SK-N-SH treated with all-trans-retinoic acid at 6 μM for 48 hours (cell line): ENCODE measurements at regions not wholly inside any gene's neighbourhood (a gene's known extent, or its start where the extent isn't known, plus 50 kb on each side); places are given as distances from the start of the nearest gene placed in this dataset.

Experiments used
- ATAC-seq: fragments of 200-7000 bp; cut with Tn5 transposase; 3 replicates; pipeline ENCODE4 v1.9.1; 2020; ENCODE audit warnings: mild to moderate bottlenecking, moderate library complexity
- ARNTL ChIP-seq: fragments of 450-650 bp; formaldehyde crosslinking; IDR thresholded peaks from 2 replicates; pipeline ENCODE4 v1.5.0; 2020; ENCODE audit warnings: low read depth, mild to moderate bottlenecking, moderate library complexity, borderline replicate concordance
- BACH2 ChIP-seq: fragments of 250-450 bp; sonication (Bioruptor Pico); IDR thresholded peaks from 2 replicates; pipeline ENCODE4 v1.9.0; 2021; ENCODE audit warnings: mild to moderate bottlenecking, borderline replicate concordance
- CREB5 ChIP-seq: fragments of 250-450 bp; sonication (Bioruptor Pico); IDR thresholded peaks from 2 replicates; pipeline ENCODE4 v1.5.1; 2020; ENCODE audit warnings: low read depth, mild to moderate bottlenecking, moderate library complexity
- CSDC2 ChIP-seq: fragments of 250-450 bp; sonication (Bioruptor Pico); IDR thresholded peaks from 2 replicates; pipeline ENCODE4 v1.5.0; 2020; ENCODE audit warnings: mild to moderate bottlenecking, moderate library complexity
- GLIS3 ChIP-seq: fragments of 250-450 bp; sonication (Bioruptor Pico); IDR thresholded peaks from 2 replicates; pipeline ENCODE4 v1.5.0; 2020; ENCODE audit warnings: mild to moderate bottlenecking, moderate library complexity
- ISL1 ChIP-seq: fragments of 250-450 bp; sonication (Bioruptor Pico); IDR thresholded peaks from 2 replicates; pipeline ENCODE4 v2.1.2; 2022; ENCODE audit warnings: mild to moderate bottlenecking, moderate library complexity
- OSR1 ChIP-seq: fragments of 250-450 bp; sonication (Bioruptor Pico); IDR thresholded peaks from 2 replicates; pipeline ENCODE4 v1.8.0; 2022; ENCODE audit warnings: moderate library complexity, mild to moderate bottlenecking, inconsistent platforms
- PPARA ChIP-seq: fragments of 250-450 bp; sonication (Bioruptor Pico); IDR thresholded peaks from 2 replicates; pipeline ENCODE4 v1.5.0; 2020; ENCODE audit warnings: mild to moderate bottlenecking, borderline replicate concordance
- RARB ChIP-seq: fragments of 250-450 bp; sonication (Bioruptor Pico); IDR thresholded peaks from 2 replicates; pipeline ENCODE4 v1.8.0; 2021; ENCODE audit warnings: mild to moderate bottlenecking, moderate library complexity
- SNAI2 ChIP-seq: fragments of 250-450 bp; sonication (Bioruptor Pico); IDR thresholded peaks from 2 replicates; pipeline ENCODE4 v1.5.0; 2020; ENCODE audit warnings: mild to moderate bottlenecking, moderate library complexity
- TOX ChIP-seq: fragments of 250-450 bp; sonication (Bioruptor Pico); IDR thresholded peaks from 2 replicates; pipeline ENCODE4 v1.8.0; 2021; ENCODE audit warnings: mild to moderate bottlenecking, moderate library complexity, borderline replicate concordance
- ZC3H10 ChIP-seq: fragments of 250-450 bp; sonication (Bioruptor Pico); IDR thresholded peaks from 2 replicates; pipeline ENCODE4 v1.5.1; 2021; ENCODE audit warnings: mild to moderate bottlenecking, moderate library complexity
- ZFP30 ChIP-seq: fragments of 450-650 bp; formaldehyde crosslinking; IDR thresholded peaks from 2 replicates; pipeline ENCODE4 v1.5.0; 2022; ENCODE audit warnings: mild to moderate bottlenecking, moderate library complexity
- ZNF565 ChIP-seq: fragments of 450-650 bp; formaldehyde crosslinking; conservative IDR thresholded peaks from 2 replicates; pipeline ENCODE4 v1.5.0; 2020; ENCODE audit warnings: low read depth, mild to moderate bottlenecking, moderate library complexity
- ZNF8 ChIP-seq: fragments of 450-650 bp; formaldehyde crosslinking; IDR thresholded peaks from 2 replicates; pipeline ENCODE4 v1.5.0; 2020; ENCODE audit warnings: mild to moderate bottlenecking, moderate library complexity
- TF ChIP-seq, protein P1 (sequence below): fragments of 250-450 bp; sonication (Bioruptor Pico); IDR thresholded peaks from 2 replicates; pipeline ENCODE4 v1.8.0; 2021; ENCODE audit warnings: low read depth, mild to moderate bottlenecking, moderate library complexity, borderline replicate concordance
- TF ChIP-seq, protein P2 (sequence below): fragments of 250-450 bp; sonication (Bioruptor Pico); IDR thresholded peaks from 2 replicates; pipeline ENCODE4 v1.8.0; 2020; ENCODE audit warnings: mild to moderate bottlenecking, moderate library complexity, borderline replicate concordance
- TF ChIP-seq, protein P3 (sequence below): fragments of 250-450 bp; sonication (Bioruptor Pico); IDR thresholded peaks from 2 replicates; pipeline ENCODE4 v1.5.1; 2021; ENCODE audit warnings: mild to moderate bottlenecking, moderate library complexity
- TF ChIP-seq, protein P4 (sequence below): fragments of 250-450 bp; sonication (Bioruptor Pico); IDR thresholded peaks from 2 replicates; pipeline ENCODE4 v1.5.0; 2020; ENCODE audit warnings: mild to moderate bottlenecking, moderate library complexity

DNA sequence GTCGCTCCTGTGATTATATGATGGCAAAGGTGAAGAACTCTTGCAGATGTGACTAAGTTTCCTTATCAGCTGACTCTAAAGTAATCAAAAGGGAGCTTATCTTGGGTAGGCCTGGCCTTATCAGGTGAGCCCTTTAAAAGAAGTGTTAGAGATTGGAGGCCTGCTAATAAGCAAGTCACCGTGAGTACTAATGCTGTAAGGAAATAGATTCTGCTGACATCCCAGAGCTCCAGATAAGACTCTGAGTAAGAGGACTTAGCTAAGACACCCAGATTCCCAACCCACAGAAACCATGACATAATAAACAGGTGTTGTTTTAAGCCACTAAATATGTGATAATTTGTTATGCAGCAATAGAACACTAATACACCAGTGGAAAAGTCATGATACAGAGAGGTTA lies 99.9 kb upstream of the FAM20A start:
- ATAC-seq = no peak
- TF ChIP-seq TOX (CRISPR knock-in tag) (no peak), ARNTL (CRISPR knock-in tag) (no peak), ZNF8 (CRISPR knock-in tag) (no peak), ZNF565 (no peak), ZC3H10 (CRISPR knock-in tag) (no peak), SNAI2 (CRISPR knock-in tag) (no peak), CSDC2 (CRISPR knock-in tag) (no peak), RARB (CRISPR knock-in tag) (no peak), BACH2 (no peak), PPARA (CRISPR knock-in tag) (no peak), ISL1 (no peak), OSR1 (CRISPR knock-in tag) (no peak), ZFP30 (CRISPR knock-in tag) (no peak)
- TF ChIP-seq, protein P1, sequence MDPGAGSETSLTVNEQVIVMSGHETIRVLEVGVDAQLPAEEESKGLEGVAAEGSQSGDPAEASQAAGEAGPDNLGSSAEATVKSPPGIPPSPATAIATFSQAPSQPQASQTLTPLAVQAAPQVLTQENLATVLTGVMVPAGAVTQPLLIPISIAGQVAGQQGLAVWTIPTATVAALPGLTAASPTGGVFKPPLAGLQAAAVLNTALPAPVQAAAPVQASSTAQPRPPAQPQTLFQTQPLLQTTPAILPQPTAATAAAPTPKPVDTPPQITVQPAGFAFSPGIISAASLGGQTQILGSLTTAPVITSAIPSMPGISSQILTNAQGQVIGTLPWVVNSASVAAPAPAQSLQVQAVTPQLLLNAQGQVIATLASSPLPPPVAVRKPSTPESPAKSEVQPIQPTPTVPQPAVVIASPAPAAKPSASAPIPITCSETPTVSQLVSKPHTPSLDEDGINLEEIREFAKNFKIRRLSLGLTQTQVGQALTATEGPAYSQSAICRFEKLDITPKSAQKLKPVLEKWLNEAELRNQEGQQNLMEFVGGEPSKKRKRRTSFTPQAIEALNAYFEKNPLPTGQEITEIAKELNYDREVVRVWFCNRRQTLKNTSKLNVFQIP (CRISPR knock-in tag) = no peak
- TF ChIP-seq, protein P2, sequence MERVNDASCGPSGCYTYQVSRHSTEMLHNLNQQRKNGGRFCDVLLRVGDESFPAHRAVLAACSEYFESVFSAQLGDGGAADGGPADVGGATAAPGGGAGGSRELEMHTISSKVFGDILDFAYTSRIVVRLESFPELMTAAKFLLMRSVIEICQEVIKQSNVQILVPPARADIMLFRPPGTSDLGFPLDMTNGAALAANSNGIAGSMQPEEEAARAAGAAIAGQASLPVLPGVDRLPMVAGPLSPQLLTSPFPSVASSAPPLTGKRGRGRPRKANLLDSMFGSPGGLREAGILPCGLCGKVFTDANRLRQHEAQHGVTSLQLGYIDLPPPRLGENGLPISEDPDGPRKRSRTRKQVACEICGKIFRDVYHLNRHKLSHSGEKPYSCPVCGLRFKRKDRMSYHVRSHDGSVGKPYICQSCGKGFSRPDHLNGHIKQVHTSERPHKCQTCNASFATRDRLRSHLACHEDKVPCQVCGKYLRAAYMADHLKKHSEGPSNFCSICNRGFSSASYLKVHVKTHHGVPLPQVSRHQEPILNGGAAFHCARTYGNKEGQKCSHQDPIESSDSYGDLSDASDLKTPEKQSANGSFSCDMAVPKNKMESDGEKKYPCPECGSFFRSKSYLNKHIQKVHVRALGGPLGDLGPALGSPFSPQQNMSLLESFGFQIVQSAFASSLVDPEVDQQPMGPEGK (CRISPR knock-in tag) = no peak

DNA sequence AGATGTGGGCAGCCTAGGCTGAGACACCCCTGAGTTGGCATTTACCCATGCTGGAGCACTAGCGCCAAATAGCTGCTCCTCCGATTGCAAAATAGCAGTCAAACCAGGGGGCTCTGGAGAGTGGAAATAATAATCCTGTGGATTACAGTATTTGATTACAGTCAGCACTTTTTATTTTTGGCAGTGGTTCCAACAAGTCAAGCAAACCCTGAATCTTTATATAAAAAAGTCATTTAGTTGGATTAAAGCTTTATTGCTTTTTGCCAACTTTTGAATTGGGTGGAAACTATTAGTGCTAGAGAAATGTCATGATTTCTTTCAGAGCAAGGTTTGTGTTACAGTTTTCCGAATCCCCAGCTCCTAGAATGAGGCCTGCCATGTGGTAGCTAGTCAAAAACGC lies 99.3 kb upstream of the FAM20A start:
- TF ChIP-seq GLIS3 (CRISPR knock-in tag) (no peak), ARNTL (CRISPR knock-in tag) (no peak), CREB5 (CRISPR knock-in tag) (no peak), TOX (CRISPR knock-in tag) (no peak), BACH2 (no peak)
- TF ChIP-seq, protein P3, sequence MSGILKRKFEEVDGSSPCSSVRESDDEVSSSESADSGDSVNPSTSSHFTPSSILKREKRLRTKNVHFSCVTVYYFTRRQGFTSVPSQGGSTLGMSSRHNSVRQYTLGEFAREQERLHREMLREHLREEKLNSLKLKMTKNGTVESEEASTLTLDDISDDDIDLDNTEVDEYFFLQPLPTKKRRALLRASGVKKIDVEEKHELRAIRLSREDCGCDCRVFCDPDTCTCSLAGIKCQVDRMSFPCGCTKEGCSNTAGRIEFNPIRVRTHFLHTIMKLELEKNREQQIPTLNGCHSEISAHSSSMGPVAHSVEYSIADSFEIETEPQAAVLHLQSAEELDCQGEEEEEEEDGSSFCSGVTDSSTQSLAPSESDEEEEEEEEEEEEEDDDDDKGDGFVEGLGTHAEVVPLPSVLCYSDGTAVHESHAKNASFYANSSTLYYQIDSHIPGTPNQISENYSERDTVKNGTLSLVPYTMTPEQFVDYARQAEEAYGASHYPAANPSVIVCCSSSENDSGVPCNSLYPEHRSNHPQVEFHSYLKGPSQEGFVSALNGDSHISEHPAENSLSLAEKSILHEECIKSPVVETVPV = no peak
- TF ChIP-seq, protein P4, sequence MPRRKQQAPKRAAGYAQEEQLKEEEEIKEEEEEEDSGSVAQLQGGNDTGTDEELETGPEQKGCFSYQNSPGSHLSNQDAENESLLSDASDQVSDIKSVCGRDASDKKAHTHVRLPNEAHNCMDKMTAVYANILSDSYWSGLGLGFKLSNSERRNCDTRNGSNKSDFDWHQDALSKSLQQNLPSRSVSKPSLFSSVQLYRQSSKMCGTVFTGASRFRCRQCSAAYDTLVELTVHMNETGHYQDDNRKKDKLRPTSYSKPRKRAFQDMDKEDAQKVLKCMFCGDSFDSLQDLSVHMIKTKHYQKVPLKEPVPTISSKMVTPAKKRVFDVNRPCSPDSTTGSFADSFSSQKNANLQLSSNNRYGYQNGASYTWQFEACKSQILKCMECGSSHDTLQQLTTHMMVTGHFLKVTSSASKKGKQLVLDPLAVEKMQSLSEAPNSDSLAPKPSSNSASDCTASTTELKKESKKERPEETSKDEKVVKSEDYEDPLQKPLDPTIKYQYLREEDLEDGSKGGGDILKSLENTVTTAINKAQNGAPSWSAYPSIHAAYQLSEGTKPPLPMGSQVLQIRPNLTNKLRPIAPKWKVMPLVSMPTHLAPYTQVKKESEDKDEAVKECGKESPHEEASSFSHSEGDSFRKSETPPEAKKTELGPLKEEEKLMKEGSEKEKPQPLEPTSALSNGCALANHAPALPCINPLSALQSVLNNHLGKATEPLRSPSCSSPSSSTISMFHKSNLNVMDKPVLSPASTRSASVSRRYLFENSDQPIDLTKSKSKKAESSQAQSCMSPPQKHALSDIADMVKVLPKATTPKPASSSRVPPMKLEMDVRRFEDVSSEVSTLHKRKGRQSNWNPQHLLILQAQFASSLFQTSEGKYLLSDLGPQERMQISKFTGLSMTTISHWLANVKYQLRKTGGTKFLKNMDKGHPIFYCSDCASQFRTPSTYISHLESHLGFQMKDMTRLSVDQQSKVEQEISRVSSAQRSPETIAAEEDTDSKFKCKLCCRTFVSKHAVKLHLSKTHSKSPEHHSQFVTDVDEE (CRISPR knock-in tag) = no peak
- TF ChIP-seq, all 23 proteins: peak for 0

DNA sequence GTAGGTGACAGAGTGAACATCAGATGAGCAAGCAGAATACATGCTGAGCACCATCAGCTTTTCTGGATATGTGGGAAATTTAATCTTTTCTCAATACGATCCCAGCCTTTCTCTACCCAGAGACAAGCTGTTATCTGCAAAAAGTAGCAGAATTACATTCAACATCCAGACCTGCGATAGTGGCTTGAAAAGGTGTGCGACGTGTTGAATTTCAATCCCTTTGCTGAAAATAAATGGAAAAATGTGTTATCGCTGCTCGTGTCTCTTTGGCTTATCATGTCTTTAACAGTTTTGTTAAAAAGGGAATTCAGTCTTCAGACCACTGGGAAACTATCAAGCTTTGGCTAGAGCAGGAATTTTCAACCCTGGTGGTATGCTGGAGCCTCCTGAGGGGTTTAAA lies 98.8 kb upstream of the FAM20A start:
- no peak for ATAC-seq
- TF ChIP-seq CSDC2 (CRISPR knock-in tag) = no peak
- no peak for TF ChIP-seq ISL1
- TF ChIP-seq ZNF565 = no peak
- TF ChIP-seq TOX (CRISPR knock-in tag) = no peak
- TF ChIP-seq CREB5 (CRISPR knock-in tag) = no peak
- TF ChIP-seq BACH2 = no peak
- no peak for TF ChIP-seq ZC3H10 (CRISPR knock-in tag)
- TF ChIP-seq, protein P2 (CRISPR knock-in tag) = no peak
- TF ChIP-seq ZFP30 (CRISPR knock-in tag) = no peak
- TF ChIP-seq, protein P3 = no peak
- no peak for TF ChIP-seq OSR1 (CRISPR knock-in tag)
- TF ChIP-seq PPARA (CRISPR knock-in tag) = no peak
- TF ChIP-seq SNAI2 (CRISPR knock-in tag) = no peak

More for the DNA sequence above, 99.3 kb upstream of the FAM20A start:
- ATAC-seq = no peak
